ENCODE measurements at regions not wholly inside any gene's neighbourhood (a gene's known extent, or its start where the extent isn't known, plus 50 kb on each side); places are given as distances from the start of the nearest gene placed in this dataset.

DNA sequence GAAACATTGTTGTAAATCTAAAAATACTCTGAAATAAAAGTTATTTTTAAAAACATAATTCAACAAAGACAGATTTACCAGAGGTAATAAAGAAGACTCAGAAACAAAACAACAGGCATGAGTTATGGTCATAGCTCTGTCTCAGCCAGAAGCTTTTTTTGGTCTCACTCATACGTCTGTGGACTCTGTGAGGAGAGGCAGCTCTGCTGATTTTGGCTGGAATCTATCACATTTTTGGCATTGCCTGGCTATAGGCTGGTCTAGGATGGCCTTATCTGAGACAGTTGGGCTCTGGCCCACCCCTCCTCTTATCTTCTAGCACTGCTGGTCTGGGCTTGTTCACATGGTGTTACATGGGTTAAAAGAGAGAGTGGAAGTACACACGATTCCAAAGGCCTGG is 514.0 kb upstream of the BTBD3 start:
- ATAC-seq: no peak
- Histone ChIP-seq H3K9ac (ENCODE audit: control insufficient read depth, insufficient read depth, low read length) (no peak overlapping the region), H3K36me3 (ENCODE audit: control insufficient read depth in 2 of 2, insufficient read depth in 2 of 2, low read length in 1 of 2) (no peaks in the 10 kb centered on the region), H3K27me3 (replicated peaks in 1 of 2; ENCODE audit: control insufficient read depth in 2 of 2, insufficient read depth in 2 of 2, low read length in 1 of 2) (no peaks in the 10 kb centered on the region), H3K27ac (ENCODE audit: control insufficient read depth, insufficient read depth) (no peak overlapping the region), H4K20me1 (ENCODE audit: control insufficient read depth, insufficient read depth) (no peaks in the 10 kb centered on the region), H3K4me3 (no peak overlapping the region), H3K4me2 (ENCODE audit: control insufficient read depth, insufficient read depth) (no peak overlapping the region), H3K4me1 (ENCODE audit: control insufficient read depth, insufficient read depth, low read length) (no peaks in the 10 kb centered on the region), H3K79me2 (ENCODE audit: control insufficient read depth, insufficient read depth, low read length) (no peaks in the 10 kb centered on the region), H2AFZ (ENCODE audit: control insufficient read depth, low read depth, low read length) (no peak overlapping the region), H3K9me3 (replicated peaks; ENCODE audit: control insufficient read depth, insufficient read depth, low read length) (no peaks in the 10 kb centered on the region)
- RAD21 ChIA-PET (ENCODE audit: unreplicated experiment): interaction anchor here (0.9 kb wide), 1 partner anchor 52 kb away, joined by 3 read pairs; no protein-coding TSS in a partner anchor
- in situ Hi-C loops (cut with MboI) (no loop called here), intact Hi-C loops (cut with micrococcal nuclease; ENCODE audit: unreplicated experiment) (loop anchor here (2.0 to 10.0 kb wide), 2 partner anchors 23 to 729 kb away; partner anchors contain the start of gene JAG1)
- POLR2A ChIA-PET: no interaction called here
- WGBS (ENCODE audit: insufficient coverage, insufficient replicate concordance, low lambda C conversion rate, missing lambda C conversion rate): 3% methylated on average over 2 of the region's 2 CpGs
- SMC1A ChIA-PET (ENCODE audit: uncharacterized antibody, unreplicated experiment): interaction anchor here (0.7 to 0.9 kb wide), 2 partner anchors 20 to 53 kb away, joined by 3 read pairs; no protein-coding TSS in a partner anchor
- no TSS peak for BruUV-seq (replicated peaks)
- CTCF ChIA-PET: interaction anchor here (0.8 kb wide), 1 partner anchor 9 kb away, joined by 3 read pairs; no protein-coding TSS in a partner anchor
- DNase-seq (ENCODE audit: low read depth, low spot score): no peak
- FAIRE-seq: no peak
- TF ChIP-seq, protein P1, sequence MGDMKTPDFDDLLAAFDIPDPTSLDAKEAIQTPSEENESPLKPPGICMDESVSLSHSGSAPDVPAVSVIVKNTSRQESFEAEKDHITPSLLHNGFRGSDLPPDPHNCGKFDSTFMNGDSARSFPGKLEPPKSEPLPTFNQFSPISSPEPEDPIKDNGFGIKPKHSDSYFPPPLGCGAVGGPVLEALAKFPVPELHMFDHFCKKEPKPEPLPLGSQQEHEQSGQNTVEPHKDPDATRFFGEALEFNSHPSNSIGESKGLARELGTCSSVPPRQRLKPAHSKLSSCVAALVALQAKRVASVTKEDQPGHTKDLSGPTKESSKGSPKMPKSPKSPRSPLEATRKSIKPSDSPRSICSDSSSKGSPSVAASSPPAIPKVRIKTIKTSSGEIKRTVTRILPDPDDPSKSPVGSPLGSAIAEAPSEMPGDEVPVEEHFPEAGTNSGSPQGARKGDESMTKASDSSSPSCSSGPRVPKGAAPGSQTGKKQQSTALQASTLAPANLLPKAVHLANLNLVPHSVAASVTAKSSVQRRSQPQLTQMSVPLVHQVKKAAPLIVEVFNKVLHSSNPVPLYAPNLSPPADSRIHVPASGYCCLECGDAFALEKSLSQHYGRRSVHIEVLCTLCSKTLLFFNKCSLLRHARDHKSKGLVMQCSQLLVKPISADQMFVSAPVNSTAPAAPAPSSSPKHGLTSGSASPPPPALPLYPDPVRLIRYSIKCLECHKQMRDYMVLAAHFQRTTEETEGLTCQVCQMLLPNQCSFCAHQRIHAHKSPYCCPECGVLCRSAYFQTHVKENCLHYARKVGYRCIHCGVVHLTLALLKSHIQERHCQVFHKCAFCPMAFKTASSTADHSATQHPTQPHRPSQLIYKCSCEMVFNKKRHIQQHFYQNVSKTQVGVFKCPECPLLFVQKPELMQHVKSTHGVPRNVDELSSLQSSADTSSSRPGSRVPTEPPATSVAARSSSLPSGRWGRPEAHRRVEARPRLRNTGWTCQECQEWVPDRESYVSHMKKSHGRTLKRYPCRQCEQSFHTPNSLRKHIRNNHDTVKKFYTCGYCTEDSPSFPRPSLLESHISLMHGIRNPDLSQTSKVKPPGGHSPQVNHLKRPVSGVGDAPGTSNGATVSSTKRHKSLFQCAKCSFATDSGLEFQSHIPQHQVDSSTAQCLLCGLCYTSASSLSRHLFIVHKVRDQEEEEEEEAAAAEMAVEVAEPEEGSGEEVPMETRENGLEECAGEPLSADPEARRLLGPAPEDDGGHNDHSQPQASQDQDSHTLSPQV (IDR thresholded peaks at IDR 0.05): no peak
- TF ChIP-seq CEBPB (IDR thresholded peaks at IDR 0.05; ENCODE audit: borderline replicate concordance in 1 of 2, low read depth in 2 of 2, low read length in 2 of 2): no peak
- TF ChIP-seq, protein P2, sequence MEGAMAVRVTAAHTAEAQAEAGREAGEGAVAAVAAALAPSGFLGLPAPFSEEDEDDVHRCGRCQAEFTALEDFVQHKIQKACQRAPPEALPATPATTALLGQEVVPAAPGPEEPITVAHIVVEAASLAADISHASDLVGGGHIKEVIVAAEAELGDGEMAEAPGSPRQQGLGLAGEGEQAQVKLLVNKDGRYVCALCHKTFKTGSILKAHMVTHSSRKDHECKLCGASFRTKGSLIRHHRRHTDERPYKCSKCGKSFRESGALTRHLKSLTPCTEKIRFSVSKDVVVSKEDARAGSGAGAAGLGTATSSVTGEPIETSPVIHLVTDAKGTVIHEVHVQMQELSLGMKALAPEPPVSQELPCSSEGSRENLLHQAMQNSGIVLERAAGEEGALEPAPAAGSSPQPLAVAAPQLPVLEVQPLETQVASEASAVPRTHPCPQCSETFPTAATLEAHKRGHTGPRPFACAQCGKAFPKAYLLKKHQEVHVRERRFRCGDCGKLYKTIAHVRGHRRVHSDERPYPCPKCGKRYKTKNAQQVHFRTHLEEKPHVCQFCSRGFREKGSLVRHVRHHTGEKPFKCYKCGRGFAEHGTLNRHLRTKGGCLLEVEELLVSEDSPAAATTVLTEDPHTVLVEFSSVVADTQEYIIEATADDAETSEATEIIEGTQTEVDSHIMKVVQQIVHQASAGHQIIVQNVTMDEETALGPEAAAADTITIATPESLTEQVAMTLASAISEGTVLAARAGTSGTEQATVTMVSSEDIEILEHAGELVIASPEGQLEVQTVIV (IDR thresholded peaks at IDR 0.05; ENCODE audit: borderline replicate concordance, partially characterized antibody): no peak
- TF ChIP-seq ZBED1 (IDR thresholded peaks at IDR 0.05; ENCODE audit: borderline replicate concordance): no peak
- TF ChIP-seq GATAD2B (conservative IDR thresholded peaks at IDR 0.05; ENCODE audit: low read depth): no peak
- TF ChIP-seq HDAC6 (IDR thresholded peaks at IDR 0.05; ENCODE audit: unreplicated experiment): no peak
- TF ChIP-seq, protein P3, sequence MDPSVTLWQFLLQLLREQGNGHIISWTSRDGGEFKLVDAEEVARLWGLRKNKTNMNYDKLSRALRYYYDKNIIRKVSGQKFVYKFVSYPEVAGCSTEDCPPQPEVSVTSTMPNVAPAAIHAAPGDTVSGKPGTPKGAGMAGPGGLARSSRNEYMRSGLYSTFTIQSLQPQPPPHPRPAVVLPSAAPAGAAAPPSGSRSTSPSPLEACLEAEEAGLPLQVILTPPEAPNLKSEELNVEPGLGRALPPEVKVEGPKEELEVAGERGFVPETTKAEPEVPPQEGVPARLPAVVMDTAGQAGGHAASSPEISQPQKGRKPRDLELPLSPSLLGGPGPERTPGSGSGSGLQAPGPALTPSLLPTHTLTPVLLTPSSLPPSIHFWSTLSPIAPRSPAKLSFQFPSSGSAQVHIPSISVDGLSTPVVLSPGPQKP (IDR thresholded peaks at IDR 0.05; ENCODE audit: low read depth, low read length): no peak
- TF ChIP-seq, protein P4, sequence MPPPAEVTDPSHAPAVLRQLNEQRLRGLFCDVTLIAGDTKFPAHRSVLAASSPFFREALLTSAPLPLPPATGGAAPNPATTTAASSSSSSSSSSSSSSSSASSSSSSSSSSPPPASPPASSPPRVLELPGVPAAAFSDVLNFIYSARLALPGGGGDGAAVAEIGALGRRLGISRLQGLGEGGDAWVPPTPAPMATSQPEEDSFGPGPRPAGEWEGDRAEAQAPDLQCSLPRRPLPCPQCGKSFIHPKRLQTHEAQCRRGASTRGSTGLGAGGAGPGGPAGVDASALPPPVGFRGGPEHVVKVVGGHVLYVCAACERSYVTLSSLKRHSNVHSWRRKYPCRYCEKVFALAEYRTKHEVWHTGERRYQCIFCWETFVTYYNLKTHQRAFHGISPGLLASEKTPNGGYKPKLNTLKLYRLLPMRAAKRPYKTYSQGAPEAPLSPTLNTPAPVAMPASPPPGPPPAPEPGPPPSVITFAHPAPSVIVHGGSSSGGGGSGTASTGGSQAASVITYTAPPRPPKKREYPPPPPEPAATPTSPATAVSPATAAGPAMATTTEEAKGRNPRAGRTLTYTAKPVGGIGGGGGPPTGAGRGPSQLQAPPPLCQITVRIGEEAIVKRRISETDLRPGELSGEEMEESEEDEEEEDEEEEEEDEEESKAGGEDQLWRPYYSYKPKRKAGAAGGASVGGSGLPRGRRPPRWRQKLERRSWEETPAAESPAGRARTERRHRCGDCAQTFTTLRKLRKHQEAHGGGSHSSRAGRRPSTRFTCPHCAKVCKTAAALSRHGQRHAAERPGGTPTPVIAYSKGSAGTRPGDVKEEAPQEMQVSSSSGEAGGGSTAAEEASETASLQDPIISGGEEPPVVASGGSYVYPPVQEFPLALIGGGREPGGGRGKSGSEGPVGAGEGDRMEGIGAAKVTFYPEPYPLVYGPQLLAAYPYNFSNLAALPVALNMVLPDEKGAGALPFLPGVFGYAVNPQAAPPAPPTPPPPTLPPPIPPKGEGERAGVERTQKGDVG (CRISPR knock-in tag; IDR thresholded peaks at IDR 0.05): no peak
- TF ChIP-seq BMI1 (IDR thresholded peaks at IDR 0.05; ENCODE audit: borderline replicate concordance): no peak
- TF ChIP-seq SUZ12 (IDR thresholded peaks at IDR 0.05; ENCODE audit: unreplicated experiment): no peak

All from GM12878 (cell line).